COLO829 (cell line): ENCODE measurements at regions not wholly inside any gene's neighbourhood (a gene's known extent, or its start where the extent isn't known, plus 50 kb on each side); places are given as distances from the start of the nearest gene placed in this dataset.
"Not testable (repeated sequence)": the region's sequence is repeated elsewhere in the genome, so short reads cannot be mapped to it uniquely, and the experiment has no call there.

Experiments used
- DNase-seq: peaks from one replicate; pipeline ENCODE4 v3.0.0; 2012; ENCODE audit warnings: low spot score

DNA sequence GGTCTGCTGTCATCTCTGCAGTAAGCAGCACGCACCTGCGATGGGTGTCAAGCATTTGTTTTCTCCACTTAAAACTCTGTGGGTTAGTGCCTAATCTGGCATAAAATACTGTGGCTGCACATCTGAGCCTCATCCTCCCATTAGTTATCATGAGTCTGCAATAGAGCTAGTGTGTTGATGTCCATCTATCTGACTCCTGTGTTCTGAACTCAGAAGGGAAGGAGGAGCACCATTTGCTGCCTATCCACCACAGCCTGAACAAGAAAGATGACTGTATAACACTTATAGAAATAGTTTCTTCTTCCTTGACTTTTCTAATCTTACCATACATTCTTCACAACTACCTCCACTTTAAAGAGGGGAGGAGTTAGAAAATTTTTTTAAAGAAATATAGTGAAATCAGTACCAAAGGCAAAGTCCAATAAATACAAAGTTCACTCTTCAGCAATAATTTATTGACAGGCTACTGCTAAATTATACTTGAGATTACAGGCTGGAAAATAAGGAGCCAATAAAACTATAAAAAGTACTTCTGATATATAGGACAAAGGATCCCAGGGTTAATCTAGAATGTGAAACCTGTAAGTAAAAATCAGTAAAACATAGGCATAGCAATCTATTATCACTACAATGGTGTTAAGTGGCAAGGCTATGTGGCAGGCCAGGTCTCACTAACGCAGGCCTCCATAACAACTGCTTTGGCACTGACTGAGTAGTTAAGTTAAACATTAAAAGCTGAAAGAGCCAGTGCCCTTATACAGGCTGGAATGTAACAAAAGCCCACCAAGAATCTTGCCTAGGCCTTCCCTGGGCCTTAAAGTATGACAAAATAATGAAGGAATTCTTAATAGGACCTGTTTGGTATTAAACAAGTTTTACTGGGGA is 70.2 kb downstream of the LGALS9C start:
- DNase-seq, result not testable (repeated sequence)

- DNase-seq, result not testable (repeated sequence)
Measured at GRCh38 chr17:18557086-18557485, 80.5 kb downstream of the LGALS9C start.

- DNase-seq, result not testable (repeated sequence)
Measured at GRCh38 chr17:18563381-18564098, 80.7 kb downstream of the TBC1D28 start.

GRCh38 chr17:18564099-18564448 is 80.1 kb downstream of the TBC1D28 start:
- DNase-seq, result peak; percentile 0

DNA sequence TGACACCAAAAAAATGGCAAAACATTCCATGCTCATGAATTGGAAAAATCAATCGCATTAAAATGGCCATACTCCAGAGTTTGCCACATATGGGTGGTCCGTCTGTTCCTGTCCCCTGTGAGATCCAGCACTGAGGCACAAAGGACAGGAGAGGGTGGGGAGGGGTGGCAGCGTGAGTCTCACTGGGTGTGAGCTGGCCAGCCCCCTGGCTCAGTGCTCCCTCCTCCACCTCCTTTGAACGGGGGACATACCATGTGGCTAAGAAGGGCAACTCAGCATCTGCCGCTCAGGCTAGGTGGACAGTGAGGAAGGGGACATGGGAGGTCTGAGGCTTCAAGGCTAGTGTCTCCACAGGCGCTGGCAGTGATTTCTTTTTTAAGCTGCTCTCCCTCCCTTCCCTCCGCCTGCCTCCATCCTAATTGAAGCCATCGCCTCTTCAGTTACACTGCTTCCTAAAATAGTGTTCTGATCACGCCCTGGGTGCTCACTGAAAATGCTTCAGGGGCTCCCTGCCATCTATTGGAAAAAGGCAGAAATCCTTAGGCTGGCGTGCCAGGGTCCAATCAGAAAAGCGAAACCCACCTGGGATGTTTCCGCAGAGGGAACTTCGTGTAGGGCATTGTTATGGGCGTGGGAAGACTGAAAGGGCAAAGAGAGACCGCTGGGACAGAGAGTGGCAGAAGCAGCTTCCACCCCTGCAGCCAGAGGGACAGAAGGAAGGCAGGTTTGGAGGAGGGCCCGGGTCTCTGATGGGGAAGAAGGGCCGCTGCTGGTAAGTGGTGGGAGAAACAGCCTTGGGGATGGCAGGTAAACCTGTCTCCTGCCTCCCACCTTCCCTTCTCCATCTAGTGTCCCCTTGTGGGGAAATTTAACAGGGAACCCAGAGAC is 75.8 kb downstream of the TBC1D28 start:
- DNase-seq, result not testable (repeated sequence)

DNA sequence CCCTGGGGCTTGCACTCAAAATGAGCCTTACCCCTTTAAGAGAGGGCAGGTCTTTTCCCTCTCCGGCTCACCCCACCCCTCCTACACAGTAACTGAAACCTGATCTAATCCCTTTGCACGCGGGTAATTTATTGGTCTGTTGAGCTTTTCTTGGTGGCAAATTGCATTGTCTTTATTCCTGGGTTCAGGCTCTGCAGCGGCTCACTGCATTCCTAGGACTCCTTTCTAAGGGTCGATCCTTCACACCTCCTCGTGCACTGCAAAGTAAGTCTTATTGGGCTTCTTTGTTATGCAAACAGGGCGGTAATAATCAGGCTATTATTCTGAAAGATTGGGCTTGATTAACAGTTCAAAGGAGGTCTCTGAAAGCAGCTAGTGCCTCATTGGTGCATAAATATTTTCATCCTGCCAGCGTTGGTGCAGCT is 74.7 kb downstream of the TBC1D28 start:
- DNase-seq, result peak; percentile 0

DNA sequence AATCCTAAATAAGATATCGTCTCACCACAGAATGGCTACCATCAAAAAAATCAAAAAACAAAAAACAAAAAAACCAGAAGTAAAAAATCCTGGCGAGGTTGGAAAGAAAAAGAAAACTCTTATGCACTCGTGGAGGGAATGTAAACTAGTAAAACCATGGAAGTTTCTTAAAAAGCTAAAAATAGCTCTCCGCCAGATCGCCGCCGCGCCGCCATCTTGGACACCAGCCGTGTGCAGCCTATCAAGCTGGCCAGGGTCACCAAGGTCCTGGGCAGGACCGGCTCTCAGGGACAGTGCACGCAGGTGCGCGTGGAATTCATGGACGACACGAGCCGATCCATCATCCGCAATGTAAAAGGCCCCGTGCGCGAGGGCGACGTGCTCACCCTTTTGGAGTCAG is 71.7 kb downstream of the TBC1D28 start:
- not testable (repeated sequence) for DNase-seq

GRCh38 chr17:18574137-18574536 is 70.1 kb downstream of the TBC1D28 start:
- not testable (repeated sequence) for DNase-seq
